ENCODE measurements at regions not wholly inside any gene's neighbourhood (a gene's known extent, or its start where the extent isn't known, plus 50 kb on each side); places are given as distances from the start of the nearest gene placed in this dataset.
"Not testable (repeated sequence)": the region's sequence is repeated elsewhere in the genome, so short reads cannot be mapped to it uniquely, and the experiment has no call there.

- no peak for DNase-seq (ENCODE audit: low read depth)
- no peak for TF ChIP-seq CTCF (IDR thresholded peaks at IDR 0.05; ENCODE audit: control insufficient read depth, extremely low read depth, insufficient read depth)
- H3K4me3 ChIP-seq (ENCODE audit: low read depth, low read length) = no peak overlapping the region
Observed at GRCh38 chr10:28997734-28998133, 291.1 kb upstream of the LYZL1 start.

GRCh38 chr10:29001801-29002200 lies 287.1 kb upstream of the LYZL1 start:
- TF ChIP-seq CTCF (IDR thresholded peaks at IDR 0.05; ENCODE audit: control insufficient read depth, extremely low read depth, insufficient read depth) = no peak

GRCh38 chr10:29003014-29003413 lies 285.9 kb upstream of the LYZL1 start:
- not testable (repeated sequence) for DNase-seq (ENCODE audit: low read depth); H3K4me3 ChIP-seq (ENCODE audit: low read depth, low read length)

More at GRCh38 chr10:29001801-29002200, 287.1 kb upstream of the LYZL1 start:
- H3K4me3 ChIP-seq (ENCODE audit: low read depth, low read length) = no peak overlapping the region
- DNase-seq (ENCODE audit: low read depth) = no peak

- no peak for DNase-seq (ENCODE audit: low read depth)
- TF ChIP-seq CTCF (IDR thresholded peaks at IDR 0.05; ENCODE audit: control insufficient read depth, extremely low read depth, insufficient read depth) = no peak
Observed at GRCh38 chr10:29005988-29006387, 282.9 kb upstream of the LYZL1 start.

GRCh38 chr10:29007370-29007747 lies 281.5 kb upstream of the LYZL1 start:
- no peak overlapping the region for H3K4me3 ChIP-seq (ENCODE audit: low read depth, low read length)
- no peak for TF ChIP-seq CTCF (IDR thresholded peaks at IDR 0.05; ENCODE audit: control insufficient read depth, extremely low read depth, insufficient read depth)
- DNase-seq (ENCODE audit: low read depth) = no peak

More at GRCh38 chr10:29005988-29006387, 282.9 kb upstream of the LYZL1 start:
- H3K4me3 ChIP-seq (ENCODE audit: low read depth, low read length) = no peak overlapping the region

GRCh38 chr10:29007748-29008610 lies 280.9 kb upstream of the LYZL1 start:
- DNase-seq (ENCODE audit: low read depth) = no peak
- no peak overlapping the region for H3K4me3 ChIP-seq (ENCODE audit: low read depth, low read length)
- no peak for TF ChIP-seq CTCF (IDR thresholded peaks at IDR 0.05; ENCODE audit: control insufficient read depth, extremely low read depth, insufficient read depth)

GRCh38 chr10:29009464-29009863 lies 279.4 kb upstream of the LYZL1 start:
- no peak for DNase-seq (ENCODE audit: low read depth)

More at GRCh38 chr10:29009464-29009863, 279.4 kb upstream of the LYZL1 start:
- H3K4me3 ChIP-seq (ENCODE audit: low read depth, low read length) = no peak overlapping the region
- no peak for TF ChIP-seq CTCF (IDR thresholded peaks at IDR 0.05; ENCODE audit: control insufficient read depth, extremely low read depth, insufficient read depth)

Measured in LNCaP clone FGC (cell line).